Activated naive CD8-positive, alpha-beta T cell treated with anti-CD3 and anti-CD28 coated beads, Interleukin-2, amount 10 ng/mL, durations not matched to agents 7 days and 5 days (primary cell): ENCODE measurements at regions not wholly inside any gene's neighbourhood (a gene's known extent, or its start where the extent isn't known, plus 50 kb on each side); places are given as distances from the start of the nearest gene placed in this dataset.
"Not testable (repeated sequence)": the region's sequence is repeated elsewhere in the genome, so short reads cannot be mapped to it uniquely, and the experiment has no call there.

Source experiments
- ATAC-seq: fragments of 150-1000 bp; cut with Tn5 transposase; one replicate; pipeline ENCODE4 v1.10.0; 2021; ENCODE audit warnings: low read depth, moderate library complexity
- POLR2A ChIA-PET: fragments of 350-600 bp; sonication (Branson Sonifier 250); formaldehyde crosslinking; loops from one replicate; lab custom pipeline; 2021; ENCODE audit warnings: antibody characterized with exemption; lab: Charles Lee
- DNase-seq: peaks from one replicate; pipeline ENCODE4 v3.0.0; 2021
- H3K27ac Mint-ChIP-seq: one replicate; pipeline ENCODE4 v1.8.0; 2022; ENCODE audit warnings: mild to moderate bottlenecking, mixed read lengths
- H3K27me3 Mint-ChIP-seq: one replicate; pipeline ENCODE4 v1.8.0; 2022; ENCODE audit warnings: mild to moderate bottlenecking, moderate library complexity, mixed read lengths
- H3K36me3 Mint-ChIP-seq: one replicate; pipeline ENCODE4 v1.8.0; 2021; ENCODE audit warnings: mild to moderate bottlenecking, mixed read lengths
- H3K4me1 Mint-ChIP-seq: one replicate; pipeline ENCODE4 v1.8.0; 2021; ENCODE audit warnings: mixed read lengths
- H3K4me3 Mint-ChIP-seq: one replicate; pipeline ENCODE4 v1.8.0; 2022; ENCODE audit warnings: mild to moderate bottlenecking, moderate library complexity, mixed read lengths
- H3K9me3 Mint-ChIP-seq: one replicate; pipeline ENCODE4 v1.8.0; 2021; ENCODE audit warnings: mixed read lengths

DNA sequence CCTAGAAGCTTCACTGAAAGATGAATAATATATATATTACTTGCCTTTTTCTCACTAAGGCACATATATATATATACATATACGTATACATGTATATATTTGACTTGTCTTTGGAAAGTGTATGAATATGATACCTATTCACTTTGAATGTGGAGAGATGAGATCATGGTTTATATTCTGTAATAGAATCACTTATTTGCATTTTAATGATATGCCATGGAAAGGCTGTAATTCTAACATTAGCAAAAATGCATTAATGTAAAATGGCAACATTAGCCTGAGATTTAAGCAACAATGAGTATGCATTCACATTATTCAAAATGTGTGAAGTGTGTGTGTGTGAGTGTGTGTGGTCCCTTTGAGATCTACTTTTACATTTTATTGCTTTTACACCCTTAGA is 54.5 kb upstream of the PRKD1 start:
- Mint-ChIP-seq H3K27ac (no peak overlapping the region), H3K4me1 (no peaks in the 10 kb centered on the region), H3K27me3 (no peaks in the 10 kb centered on the region), H3K9me3 (peaks cover 1% of the 10 kb centered on the region), H3K36me3 (no peaks in the 10 kb centered on the region), H3K4me3 (no peak overlapping the region)
- no peak for DNase-seq
- no peak for ATAC-seq
- POLR2A ChIA-PET: no interaction called here

DNA sequence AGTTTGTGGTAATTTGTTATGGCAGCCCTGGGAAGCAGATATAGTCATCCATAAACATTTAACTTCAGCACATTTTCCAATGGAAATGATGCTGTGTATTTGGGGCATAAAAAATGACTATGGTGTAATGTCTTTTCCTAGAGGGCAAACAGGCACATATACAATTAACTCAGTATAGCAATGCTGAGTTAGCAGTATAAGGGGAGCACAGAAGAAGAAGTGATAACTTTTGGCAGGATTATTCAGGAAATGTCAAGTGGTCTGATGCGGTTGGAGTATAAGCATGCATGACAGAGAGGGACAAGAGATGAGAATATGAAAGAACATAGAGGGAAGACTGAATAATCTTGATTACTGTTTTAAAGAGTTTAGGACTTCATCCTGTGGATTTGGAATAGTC is 55.3 kb upstream of the PRKD1 start:
- Mint-ChIP-seq H3K4me3 (no peak overlapping the region), H3K27ac (no peak overlapping the region), H3K36me3 (no peaks in the 10 kb centered on the region), H3K4me1 (no peaks in the 10 kb centered on the region), H3K27me3 (no peaks in the 10 kb centered on the region), H3K9me3 (no peaks in the 10 kb centered on the region)
- DNase-seq: no peak
- POLR2A ChIA-PET: no interaction called here
- ATAC-seq: no peak

DNA sequence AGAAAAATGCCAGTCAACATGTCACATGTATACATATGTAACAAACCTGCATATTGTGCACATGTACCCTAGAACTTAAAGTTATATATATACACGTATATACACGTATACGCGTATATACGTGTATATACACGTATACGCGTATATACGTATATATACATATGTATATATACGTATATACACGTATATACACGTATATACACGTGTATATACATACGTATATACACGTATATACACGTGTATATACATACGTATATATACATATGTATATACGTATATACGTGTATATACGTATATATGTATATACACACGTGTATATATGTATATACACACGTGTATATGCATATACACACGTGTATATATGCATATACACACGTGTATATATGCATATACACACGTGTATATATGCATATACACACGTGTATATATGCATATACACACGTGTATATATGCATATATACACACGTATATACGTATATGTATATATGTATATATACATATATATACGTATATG is 62.8 kb upstream of the PRKD1 start:
- H3K27me3 Mint-ChIP-seq, ATAC-seq, POLR2A ChIA-PET, H3K9me3 Mint-ChIP-seq, DNase-seq, H3K4me1 Mint-ChIP-seq, H3K4me3 Mint-ChIP-seq, H3K27ac Mint-ChIP-seq, H3K36me3 Mint-ChIP-seq: not testable (repeated sequence)

DNA sequence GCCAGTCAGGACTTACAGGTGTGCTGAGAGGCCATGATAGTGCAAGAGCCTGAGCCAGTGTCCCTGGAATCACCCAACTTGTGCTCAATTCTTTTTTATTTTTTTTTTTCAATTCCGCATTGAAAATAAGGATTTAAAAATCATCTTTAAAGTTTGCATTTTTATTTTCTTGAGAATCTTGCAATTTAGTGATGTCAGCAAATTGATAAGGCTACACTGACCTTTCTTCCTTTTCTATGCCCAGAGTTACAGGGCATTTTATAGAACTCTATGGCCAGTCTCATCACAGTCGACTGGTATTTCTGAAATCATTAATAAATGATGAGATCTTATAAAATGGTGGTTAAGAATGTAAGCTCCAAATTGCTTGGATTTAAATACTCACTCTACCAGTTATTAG is 63.3 kb upstream of the PRKD1 start:
- Mint-ChIP-seq H3K27ac (no peak overlapping the region), H3K4me1 (no peaks in the 10 kb centered on the region), H3K4me3 (no peak overlapping the region), H3K36me3 (no peaks in the 10 kb centered on the region), H3K27me3 (no peaks in the 10 kb centered on the region), H3K9me3 (no peaks in the 10 kb centered on the region)
- POLR2A ChIA-PET: no interaction called here
- ATAC-seq (no peak), DNase-seq (no peak)

DNA sequence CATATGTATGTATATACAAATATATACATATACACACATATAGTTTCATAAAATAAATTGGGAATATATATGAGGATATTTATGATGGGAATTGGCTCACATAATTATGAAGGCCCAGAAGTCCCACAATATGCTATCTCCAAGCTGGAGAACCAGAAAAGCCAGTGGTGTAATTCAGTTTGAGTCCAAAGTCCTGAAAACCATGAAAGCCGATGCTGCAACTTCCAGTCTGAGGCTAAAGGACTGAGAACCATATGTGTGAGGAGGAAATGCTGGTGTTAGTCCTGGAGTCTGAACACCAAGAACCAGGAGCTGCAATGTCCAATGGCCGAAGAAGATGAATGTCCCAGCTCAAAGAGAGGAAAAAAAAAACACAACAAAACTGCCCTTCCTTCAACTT is 65.5 kb upstream of the PRKD1 start:
- H3K9me3 Mint-ChIP-seq: no peaks in the 10 kb centered on the region
- DNase-seq (no peak), ATAC-seq (no peak)
- no peaks in the 10 kb centered on the region for H3K36me3 Mint-ChIP-seq
- no peak overlapping the region for H3K4me3 Mint-ChIP-seq
- H3K4me1 Mint-ChIP-seq: no peaks in the 10 kb centered on the region
- no peaks in the 10 kb centered on the region for H3K27me3 Mint-ChIP-seq
- no peak overlapping the region for H3K27ac Mint-ChIP-seq
- POLR2A ChIA-PET: no interaction called here

DNA sequence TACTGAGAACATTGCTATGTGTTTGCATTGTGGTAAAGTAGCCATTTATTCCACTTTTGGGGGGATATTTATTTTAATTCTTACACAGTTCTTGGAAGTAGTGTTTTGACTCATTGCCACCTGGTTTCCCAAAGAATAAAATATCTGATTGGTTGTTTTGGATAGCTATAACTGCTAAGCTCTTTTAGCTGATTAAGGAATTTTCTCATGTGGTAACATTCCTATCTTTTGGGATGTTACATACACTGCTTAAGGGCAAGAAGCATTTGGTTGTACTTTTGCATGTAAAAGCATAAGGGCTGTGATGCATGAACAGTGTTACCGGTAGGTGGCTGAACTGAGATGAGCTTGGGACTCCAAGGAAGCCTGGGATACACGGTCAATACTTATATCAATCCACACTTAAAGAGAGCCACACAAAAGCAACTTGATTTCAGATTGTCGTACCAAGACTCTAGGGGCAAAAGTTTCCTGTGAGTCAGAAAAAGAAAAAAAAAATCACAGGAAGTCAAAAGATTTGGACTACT is 71.4 kb upstream of the PRKD1 start:
- Mint-ChIP-seq H3K4me1 (no peaks in the 10 kb centered on the region), H3K36me3 (no peaks in the 10 kb centered on the region), H3K27me3 (no peaks in the 10 kb centered on the region), H3K4me3 (no peak overlapping the region), H3K27ac (no peak overlapping the region), H3K9me3 (no peaks in the 10 kb centered on the region)
- no peak for ATAC-seq
- POLR2A ChIA-PET: no interaction called here
- no peak for DNase-seq

DNA sequence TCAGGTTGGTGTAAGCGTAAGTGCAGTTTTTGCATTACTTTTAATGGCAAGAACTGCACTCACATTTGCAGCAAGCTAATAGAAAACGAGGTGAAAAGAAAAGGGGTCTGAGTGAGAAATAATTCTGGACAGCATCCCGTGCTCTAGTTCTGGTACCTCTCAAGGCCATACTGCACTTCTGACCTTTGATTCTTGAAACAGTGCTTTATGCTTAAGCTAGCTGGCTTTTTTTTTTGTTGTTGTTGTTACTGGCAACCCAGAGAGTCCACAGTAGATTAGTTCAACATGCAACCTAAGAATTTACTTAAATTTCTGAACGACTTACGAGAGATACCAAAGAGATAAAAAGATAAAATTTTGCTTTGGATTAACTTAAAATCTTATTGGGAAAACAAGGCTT is 75.2 kb upstream of the PRKD1 start:
- no peaks in the 10 kb centered on the region for H3K4me1 Mint-ChIP-seq
- no peak overlapping the region for H3K27ac Mint-ChIP-seq
- no peaks in the 10 kb centered on the region for H3K27me3 Mint-ChIP-seq
- H3K9me3 Mint-ChIP-seq: peaks cover 2% of the 10 kb centered on the region
- DNase-seq (no peak), ATAC-seq (no peak)
- no peak overlapping the region for H3K4me3 Mint-ChIP-seq
- H3K36me3 Mint-ChIP-seq: no peaks in the 10 kb centered on the region
- POLR2A ChIA-PET: no interaction called here

DNA sequence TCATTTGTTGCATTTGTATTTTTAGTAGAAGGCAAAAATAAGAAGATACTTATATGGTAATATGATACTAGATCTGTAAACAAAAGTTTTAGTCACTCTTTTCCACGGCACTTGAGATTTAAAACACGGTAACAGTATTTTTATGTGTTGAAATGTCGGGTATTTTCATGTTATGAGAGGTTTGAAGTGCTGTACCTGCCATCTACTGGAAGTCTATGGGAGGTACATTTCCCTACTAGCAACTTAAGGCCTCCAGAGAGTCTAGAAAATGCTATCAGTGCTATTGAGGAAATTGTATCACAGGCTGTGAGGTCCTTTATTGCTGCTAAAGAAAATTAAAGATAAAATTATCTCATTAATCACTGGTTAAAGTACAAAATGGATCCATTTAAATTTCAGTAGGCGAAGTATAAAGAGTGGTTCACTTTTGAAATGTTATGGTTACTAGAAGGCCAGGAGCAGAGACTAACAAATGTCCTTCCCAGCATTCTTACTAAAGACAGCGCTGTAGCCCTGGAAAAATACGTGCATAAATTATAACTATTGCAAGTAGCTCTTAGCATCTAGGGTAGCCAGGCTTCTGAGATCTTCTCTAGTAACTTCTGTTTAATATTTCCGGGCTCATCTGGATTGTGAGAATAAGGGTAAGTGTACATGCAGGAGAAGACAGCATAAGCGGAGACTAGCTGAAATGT is 77.6 kb upstream of the PRKD1 start:
- ATAC-seq (no peak), DNase-seq (no peak)
- Mint-ChIP-seq H3K27ac (no peak overlapping the region), H3K4me1 (no peaks in the 10 kb centered on the region), H3K4me3 (no peak overlapping the region), H3K27me3 (no peaks in the 10 kb centered on the region), H3K9me3 (peaks cover 3% of the 10 kb centered on the region), H3K36me3 (no peaks in the 10 kb centered on the region)
- POLR2A ChIA-PET: no interaction called here

DNA sequence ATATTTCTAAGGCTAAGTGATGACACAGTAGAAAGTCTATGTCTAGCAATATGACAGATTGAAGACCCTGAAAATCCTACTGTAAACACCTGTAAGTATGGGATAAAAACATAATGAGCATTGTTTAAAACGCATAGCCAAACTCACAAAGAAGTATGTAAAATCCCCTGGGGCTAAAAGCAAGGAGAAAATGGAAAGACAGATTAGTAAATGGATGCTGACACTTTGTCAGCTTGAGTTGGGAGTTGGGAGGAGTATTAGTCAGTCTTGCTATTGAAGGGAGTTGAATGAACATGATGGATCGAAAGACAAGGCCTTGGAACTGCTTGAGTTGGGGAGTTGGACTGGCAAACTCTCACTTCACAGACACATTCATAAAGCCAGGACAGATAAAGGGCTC is 79.0 kb upstream of the PRKD1 start:
- DNase-seq (no peak), ATAC-seq (no peak)
- Mint-ChIP-seq H3K27ac (no peak overlapping the region), H3K9me3 (peaks cover 3% of the 10 kb centered on the region), H3K4me1 (no peaks in the 10 kb centered on the region), H3K36me3 (no peaks in the 10 kb centered on the region), H3K4me3 (no peak overlapping the region), H3K27me3 (no peaks in the 10 kb centered on the region)
- POLR2A ChIA-PET: no interaction called here

DNA sequence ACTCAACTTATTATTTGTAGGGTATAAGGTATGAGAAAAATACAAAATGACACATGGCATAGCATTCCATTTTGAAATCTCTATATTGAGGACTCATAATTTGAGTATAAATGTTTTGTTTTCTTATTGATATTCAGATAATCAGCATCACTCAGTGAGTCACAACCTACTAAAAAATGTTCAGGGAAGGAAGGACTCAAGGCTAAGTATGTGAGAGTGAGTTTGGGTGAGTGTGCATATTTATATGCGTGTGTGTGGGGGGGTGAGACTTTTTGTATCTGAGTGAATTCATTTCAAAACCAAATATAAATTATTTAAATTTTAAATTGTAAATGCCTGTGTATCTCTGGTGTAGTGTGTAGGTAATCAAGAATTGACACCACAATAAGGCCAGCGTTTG is 87.8 kb upstream of the PRKD1 start:
- POLR2A ChIA-PET: no interaction called here
- H3K4me1 Mint-ChIP-seq: no peaks in the 10 kb centered on the region
- no peaks in the 10 kb centered on the region for H3K27me3 Mint-ChIP-seq
- peaks cover 5% of the 10 kb centered on the region for H3K9me3 Mint-ChIP-seq
- ATAC-seq (no peak), DNase-seq (no peak)
- H3K36me3 Mint-ChIP-seq: no peaks in the 10 kb centered on the region
- no peak overlapping the region for H3K4me3 Mint-ChIP-seq
- no peak overlapping the region for H3K27ac Mint-ChIP-seq

DNA sequence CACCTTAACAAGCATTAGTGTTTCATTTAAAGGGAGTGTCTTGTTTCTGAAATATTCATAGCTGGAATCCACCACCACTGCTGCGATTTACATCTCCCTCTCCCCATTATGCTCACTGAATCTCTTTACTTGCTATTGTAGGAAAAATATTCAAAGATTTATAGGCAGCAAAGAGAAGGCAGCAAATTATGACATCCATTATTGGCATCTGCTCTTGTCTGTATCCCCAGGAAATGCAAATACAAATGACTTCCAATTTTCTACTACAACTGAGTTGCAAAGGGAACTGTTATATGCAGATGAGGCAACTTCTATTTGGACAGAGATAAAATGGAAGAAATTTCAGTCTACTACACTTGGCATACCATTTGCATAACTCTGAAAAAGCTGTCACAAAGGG is 88.4 kb upstream of the PRKD1 start:
- H3K4me1 Mint-ChIP-seq: no peaks in the 10 kb centered on the region
- no peak overlapping the region for H3K27ac Mint-ChIP-seq
- DNase-seq: no peak
- H3K27me3 Mint-ChIP-seq: no peaks in the 10 kb centered on the region
- ATAC-seq: no peak
- H3K4me3 Mint-ChIP-seq: no peak overlapping the region
- POLR2A ChIA-PET: no interaction called here
- H3K36me3 Mint-ChIP-seq: no peaks in the 10 kb centered on the region
- peaks cover 5% of the 10 kb centered on the region for H3K9me3 Mint-ChIP-seq

DNA sequence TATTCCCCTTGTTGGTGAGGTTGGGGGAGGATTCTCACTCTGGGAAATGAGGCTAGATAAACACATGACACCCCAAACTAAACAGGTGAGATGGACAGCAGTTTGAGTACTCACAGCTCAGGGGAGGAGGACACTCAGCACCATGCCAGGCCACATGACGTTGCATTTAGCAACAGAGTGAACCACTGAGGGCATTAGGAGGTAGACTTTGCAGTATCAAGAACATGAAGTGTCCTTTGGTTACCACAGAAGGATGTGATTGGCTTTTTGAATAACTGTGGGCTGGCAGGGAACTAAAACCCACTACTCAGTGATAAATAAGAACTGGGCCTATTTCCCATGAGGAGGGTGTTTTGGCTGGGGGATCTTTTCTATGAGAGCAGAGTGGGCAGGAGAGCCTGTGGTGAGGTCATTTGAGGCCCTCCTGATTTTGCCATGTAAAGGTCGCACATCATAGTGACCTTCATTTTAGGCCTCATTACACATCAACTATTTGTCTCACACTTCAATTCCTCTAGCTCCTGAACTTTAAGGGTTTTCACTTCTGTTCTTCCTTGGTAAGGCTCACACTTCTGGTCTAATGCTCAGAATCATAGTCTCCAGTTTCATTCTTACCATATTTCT is 89.8 kb upstream of the PRKD1 start:
- no peaks in the 10 kb centered on the region for H3K27me3 Mint-ChIP-seq
- DNase-seq (no peak), ATAC-seq (no peak)
- no peaks in the 10 kb centered on the region for H3K4me1 Mint-ChIP-seq
- H3K27ac Mint-ChIP-seq: no peak overlapping the region
- peaks cover 5% of the 10 kb centered on the region for H3K9me3 Mint-ChIP-seq
- no peaks in the 10 kb centered on the region for H3K36me3 Mint-ChIP-seq
- POLR2A ChIA-PET: no interaction called here
- H3K4me3 Mint-ChIP-seq: no peak overlapping the region

DNA sequence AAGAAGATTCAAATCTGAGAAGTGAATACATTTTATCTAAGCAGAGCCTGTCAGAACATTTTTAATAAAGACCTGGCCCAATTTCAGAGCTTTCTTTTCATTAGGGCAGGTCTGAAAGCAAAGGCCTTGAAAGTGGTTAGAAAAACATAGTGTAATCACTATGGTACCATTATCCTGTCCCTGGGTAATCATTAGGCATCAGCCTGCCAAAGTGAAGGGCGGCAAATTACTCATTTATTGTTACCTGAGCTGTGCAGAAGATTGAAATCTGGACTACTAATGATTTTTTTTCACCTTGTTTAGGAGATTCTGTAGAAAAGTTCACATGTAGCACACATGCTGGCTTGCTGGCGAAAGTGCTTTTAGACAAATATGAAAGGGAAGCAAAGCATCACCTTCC is 92.6 kb upstream of the PRKD1 start:
- no peak for DNase-seq
- no peak for ATAC-seq
- POLR2A ChIA-PET: no interaction called here
- Mint-ChIP-seq H3K9me3 (peaks cover 5% of the 10 kb centered on the region), H3K36me3 (no peaks in the 10 kb centered on the region), H3K27ac (no peak overlapping the region), H3K4me1 (no peaks in the 10 kb centered on the region), H3K4me3 (no peak overlapping the region), H3K27me3 (no peaks in the 10 kb centered on the region)

DNA sequence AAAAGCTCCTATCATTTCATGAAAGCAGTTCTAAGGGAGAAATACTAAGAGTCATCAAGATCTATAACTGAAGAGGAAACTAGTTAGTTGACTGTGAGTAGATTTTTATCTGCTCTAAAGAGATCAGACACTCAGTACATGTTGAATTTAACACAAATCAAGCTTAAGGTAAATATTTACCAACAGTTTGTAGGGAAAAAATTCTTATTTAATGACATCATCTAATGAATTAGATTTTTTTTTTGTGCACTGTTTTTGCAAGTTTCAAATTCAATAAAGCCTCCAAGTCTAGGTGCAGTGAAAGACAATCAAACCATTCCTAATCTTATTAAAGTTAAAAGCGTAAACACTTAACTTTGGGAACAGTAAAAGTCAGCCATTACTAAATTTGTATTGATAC is 93.0 kb upstream of the PRKD1 start:
- no peak for DNase-seq
- no peak for ATAC-seq
- no peaks in the 10 kb centered on the region for H3K36me3 Mint-ChIP-seq
- H3K4me3 Mint-ChIP-seq: no peak overlapping the region
- H3K9me3 Mint-ChIP-seq: peaks cover 5% of the 10 kb centered on the region
- no peak overlapping the region for H3K27ac Mint-ChIP-seq
- no peaks in the 10 kb centered on the region for H3K27me3 Mint-ChIP-seq
- POLR2A ChIA-PET: no interaction called here
- H3K4me1 Mint-ChIP-seq: no peaks in the 10 kb centered on the region
